RWPE1 (cell line): ENCODE measurements at regions not wholly inside any gene's neighbourhood (a gene's known extent, or its start where the extent isn't known, plus 50 kb on each side); places are given as distances from the start of the nearest gene placed in this dataset.
"Not testable (repeated sequence)": the region's sequence is repeated elsewhere in the genome, so short reads cannot be mapped to it uniquely, and the experiment has no call there.

ENCODE experiments used
- CTCF ChIA-PET: fragments of 350-600 bp; sonication (Branson Sonifier 250); formaldehyde crosslinking; extraction: SDS; loops from one replicate; lab custom pipeline; 2021; lab: Yijun Ruan, JAX
- POLR2A ChIA-PET: fragments of 400-600 bp; formaldehyde crosslinking; extraction: SDS; loops from one replicate; lab custom pipeline; 2020; ENCODE audit warnings: antibody characterized with exemption; ENCODE audit not compliant: low non-redundant PET; lab: Yijun Ruan, JAX
- DNase-seq: peaks from one replicate; pipeline ENCODE4 v3.0.0; 2012; ENCODE audit warnings: low spot score
- H3K27ac ChIP-seq: fragments of 450-650 bp; 2 replicates; pipeline ENCODE4 v1.5.1; 2017
- CTCF ChIP-seq: fragments of 450-650 bp; conservative IDR thresholded peaks from 2 replicates; pipeline ENCODE4 v1.5.1; 2017; ENCODE audit warnings: low read depth, mild to moderate bottlenecking

- CTCF ChIA-PET, result interaction anchor here (0.7 kb wide), 1 partner anchor 76 kb away, joined by 3 read pairs; no protein-coding TSS in a partner anchor
- no peak for TF ChIP-seq CTCF
- H3K27ac ChIP-seq, result peak overlapping the region; percentile 3; the same call in 1 of the 2 replicates
- POLR2A ChIA-PET, result no interaction called here
- no peak for DNase-seq
These were observed 149.3 kb upstream of the PTPN1 start for GRCh38 chr20:50360921-50361320.

- POLR2A ChIA-PET, DNase-seq, H3K27ac ChIP-seq, CTCF ChIA-PET: not testable (repeated sequence)
These were observed 148.0 kb upstream of the PTPN1 start for GRCh38 chr20:50362177-50362576.

- ChIA-PET POLR2A (no interaction called here), CTCF (interaction anchor here (0.8 kb wide), 1 partner anchor 101 kb away, joined by 4 read pairs; no protein-coding TSS in a partner anchor)
- H3K27ac ChIP-seq, result no peak overlapping the region
- DNase-seq, result no peak
- TF ChIP-seq CTCF, result no peak
These were observed 147.2 kb upstream of the PTPN1 start for GRCh38 chr20:50363027-50363426.

- DNase-seq, result no peak
- no peak for TF ChIP-seq CTCF
- CTCF ChIA-PET, result interaction anchor here (0.8 kb wide), 1 partner anchor 101 kb away, joined by 4 read pairs; no protein-coding TSS in a partner anchor
- H3K27ac ChIP-seq, result no peak overlapping the region
- POLR2A ChIA-PET, result interaction anchor here (0.6 kb wide), 1 partner anchor 42 kb away, joined by 3 read pairs; no protein-coding TSS in a partner anchor
These were observed 146.7 kb upstream of the PTPN1 start for GRCh38 chr20:50363479-50363878.

- no peak for TF ChIP-seq CTCF
- POLR2A ChIA-PET, result no interaction called here
- DNase-seq, result no peak
- no peak overlapping the region for H3K27ac ChIP-seq
- CTCF ChIA-PET, result interaction anchor here (0.7 kb wide), 1 partner anchor 9 kb away, joined by 4 read pairs; no protein-coding TSS in a partner anchor
These were observed 145.6 kb upstream of the PTPN1 start for GRCh38 chr20:50364542-50364941.

GRCh38 chr20:50366270-50367103, 143.7 kb upstream of the PTPN1 start:
- DNase-seq, result peak; percentile 53
- no peak for TF ChIP-seq CTCF
- POLR2A ChIA-PET, result no interaction called here
- H3K27ac ChIP-seq, result no peak overlapping the region
- CTCF ChIA-PET, result no interaction called here

GRCh38 chr20:50367104-50367674, 143.0 kb upstream of the PTPN1 start:
- POLR2A ChIA-PET, result no interaction called here

More at GRCh38 chr20:50367104-50367674, 143.0 kb upstream of the PTPN1 start:
- H3K27ac ChIP-seq, result no peak overlapping the region
- CTCF ChIA-PET, result interaction anchor here (0.5 kb wide), 1 partner anchor 190 kb away, joined by 3 read pairs; no protein-coding TSS in a partner anchor
- no peak for TF ChIP-seq CTCF
- no peak for DNase-seq
